GM12865 (cell line): ENCODE measurements at regions not wholly inside any gene's neighbourhood (a gene's known extent, or its start where the extent isn't known, plus 50 kb on each side); places are given as distances from the start of the nearest gene placed in this dataset.

Source experiments
- DNase-seq: peaks from one replicate; pipeline ENCODE4 v3.0.0; 2010; ENCODE audit warnings: low read depth
- H3K4me3 ChIP-seq: 2 replicates; pipeline ENCODE4 v1.5.1; 2011; ENCODE audit warnings: mild to moderate bottlenecking, low read depth, low read length, control low read depth
- TF ChIP-seq, protein P1 (sequence below): IDR thresholded peaks from 2 replicates; pipeline ENCODE4 v1.5.1; 2011; ENCODE audit warnings: low read length, control low read depth, low read depth, inconsistent platforms; ENCODE audit not compliant: insufficient read depth; ENCODE audit errors: missing control alignments

DNA sequence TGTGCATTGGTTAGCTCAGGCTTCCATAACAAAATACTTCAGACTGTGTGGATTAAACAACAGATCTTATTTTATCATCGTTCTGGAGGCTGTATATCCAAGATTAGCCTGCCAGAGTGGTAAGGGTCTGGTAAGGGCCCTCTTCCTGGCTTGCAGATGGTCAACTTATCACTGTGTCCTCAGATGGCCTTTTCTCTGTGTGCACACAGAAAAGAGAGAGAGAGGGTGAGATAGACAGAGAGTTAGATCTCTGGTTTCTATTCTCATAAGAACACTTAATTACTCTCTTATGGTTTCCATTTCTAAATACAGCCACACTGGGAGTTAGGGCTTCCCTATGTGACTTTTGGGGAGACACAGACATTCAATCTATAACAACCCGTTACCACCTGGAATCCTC lies 1003.5 kb downstream of the TSN start:
- DNase-seq: peak; percentile 13
- no peak overlapping the region for H3K4me3 ChIP-seq
- TF ChIP-seq, protein P1, sequence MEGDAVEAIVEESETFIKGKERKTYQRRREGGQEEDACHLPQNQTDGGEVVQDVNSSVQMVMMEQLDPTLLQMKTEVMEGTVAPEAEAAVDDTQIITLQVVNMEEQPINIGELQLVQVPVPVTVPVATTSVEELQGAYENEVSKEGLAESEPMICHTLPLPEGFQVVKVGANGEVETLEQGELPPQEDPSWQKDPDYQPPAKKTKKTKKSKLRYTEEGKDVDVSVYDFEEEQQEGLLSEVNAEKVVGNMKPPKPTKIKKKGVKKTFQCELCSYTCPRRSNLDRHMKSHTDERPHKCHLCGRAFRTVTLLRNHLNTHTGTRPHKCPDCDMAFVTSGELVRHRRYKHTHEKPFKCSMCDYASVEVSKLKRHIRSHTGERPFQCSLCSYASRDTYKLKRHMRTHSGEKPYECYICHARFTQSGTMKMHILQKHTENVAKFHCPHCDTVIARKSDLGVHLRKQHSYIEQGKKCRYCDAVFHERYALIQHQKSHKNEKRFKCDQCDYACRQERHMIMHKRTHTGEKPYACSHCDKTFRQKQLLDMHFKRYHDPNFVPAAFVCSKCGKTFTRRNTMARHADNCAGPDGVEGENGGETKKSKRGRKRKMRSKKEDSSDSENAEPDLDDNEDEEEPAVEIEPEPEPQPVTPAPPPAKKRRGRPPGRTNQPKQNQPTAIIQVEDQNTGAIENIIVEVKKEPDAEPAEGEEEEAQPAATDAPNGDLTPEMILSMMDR: no peak

DNA sequence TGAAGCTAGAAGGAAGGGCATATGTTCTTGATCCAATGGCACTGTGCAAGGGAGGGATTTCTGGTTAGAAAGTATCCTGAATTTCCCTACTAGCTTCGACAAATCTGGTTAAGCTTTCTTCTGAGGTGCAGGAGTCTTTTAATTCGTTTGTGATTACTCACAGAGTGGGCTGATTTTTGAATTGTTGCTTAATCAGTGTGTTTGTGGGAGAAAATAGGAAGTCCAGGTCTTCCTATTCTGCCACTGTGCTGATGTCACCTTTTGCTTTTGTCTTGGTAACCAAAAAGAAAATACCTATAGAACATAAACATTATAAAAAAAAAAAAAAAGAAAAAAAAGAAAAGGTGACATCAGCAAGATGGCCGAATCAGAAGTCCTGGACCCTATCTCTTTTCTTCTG lies 1008.6 kb downstream of the TSN start:
- H3K4me3 ChIP-seq: no peak overlapping the region
- TF ChIP-seq, protein P1: no peak
- DNase-seq: no peak

DNA sequence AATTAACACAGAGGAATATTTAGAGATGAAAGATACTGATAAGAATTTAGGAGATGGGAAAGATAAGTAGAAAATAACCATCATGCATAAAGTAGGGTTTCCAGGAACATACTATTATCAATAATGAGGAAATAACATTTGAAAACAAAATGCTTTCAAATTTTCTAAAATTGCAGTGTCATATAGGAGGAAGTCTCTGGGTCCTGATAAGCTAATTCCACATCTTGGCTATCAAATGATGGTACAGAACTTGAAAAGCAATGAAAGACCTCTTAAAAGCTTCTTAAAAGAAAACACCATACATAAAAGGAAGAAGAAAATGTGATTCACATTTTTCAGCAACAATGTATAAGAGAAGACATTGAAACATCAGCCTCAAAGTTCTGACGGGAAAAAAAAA lies 1024.8 kb downstream of the TSN start:
- no peak overlapping the region for H3K4me3 ChIP-seq
- no peak for DNase-seq
- TF ChIP-seq, protein P1: no peak

DNA sequence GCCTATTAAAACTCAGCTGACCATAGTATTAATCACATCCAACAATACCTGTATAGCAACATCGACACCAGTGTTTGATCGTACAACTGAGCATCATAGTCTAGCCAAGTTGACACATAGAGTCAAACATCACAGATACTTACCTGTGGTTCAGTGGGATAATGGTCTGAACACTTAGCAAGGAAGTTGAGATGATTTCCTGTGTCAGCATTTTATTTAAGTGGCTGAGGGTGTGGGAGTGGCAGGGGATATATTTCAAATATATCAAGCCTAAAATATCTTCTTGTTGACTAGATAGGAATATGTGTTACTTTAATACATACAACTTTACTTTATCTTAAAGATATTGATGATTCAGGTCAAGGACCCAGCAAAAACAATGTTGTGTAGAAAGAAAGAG lies 1038.6 kb downstream of the TSN start:
- TF ChIP-seq, protein P1: no peak
- H3K4me3 ChIP-seq: no peak overlapping the region
- DNase-seq: no peak

DNA sequence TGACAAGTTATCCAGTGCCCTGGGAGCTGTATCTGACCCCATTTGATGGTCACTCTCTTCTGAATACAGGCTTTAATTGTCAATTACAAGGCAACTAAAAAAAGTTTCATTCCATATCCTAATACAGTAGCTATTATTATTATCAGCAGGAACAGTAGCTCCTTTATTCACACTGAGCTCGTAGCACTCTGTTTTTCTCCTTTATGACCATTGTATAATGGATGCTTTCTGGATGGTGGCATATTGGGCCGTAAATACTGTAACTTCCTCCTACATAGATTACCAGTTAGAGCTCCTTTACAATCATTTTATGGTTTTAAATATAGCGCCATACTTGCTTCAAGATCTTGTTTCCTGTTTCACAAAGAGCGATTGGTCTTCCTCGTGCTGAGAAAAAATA lies 1040.3 kb downstream of the TSN start:
- TF ChIP-seq, protein P1: no peak
- no peak overlapping the region for H3K4me3 ChIP-seq
- DNase-seq: no peak

DNA sequence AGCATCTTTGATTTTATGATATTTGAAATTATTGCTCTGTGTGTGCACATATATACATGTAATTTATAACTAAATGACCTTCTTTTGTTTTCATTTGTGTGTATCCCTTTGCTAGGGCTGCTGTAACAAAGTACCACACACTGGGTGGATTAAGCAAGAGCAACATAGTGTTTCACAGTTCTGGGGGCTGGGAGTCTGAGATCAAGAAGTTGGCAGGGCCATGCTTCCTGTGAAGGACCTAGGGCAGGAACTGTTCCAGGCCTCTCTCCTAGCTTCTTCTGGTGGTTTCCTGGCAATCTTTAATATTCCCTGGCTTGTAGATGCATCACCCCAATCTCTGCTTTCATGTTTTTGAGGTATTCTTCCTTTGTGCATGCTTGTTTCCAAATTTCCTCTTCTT lies 1043.9 kb downstream of the TSN start:
- H3K4me3 ChIP-seq: no peak overlapping the region
- no peak for DNase-seq
- TF ChIP-seq, protein P1: no peak

DNA sequence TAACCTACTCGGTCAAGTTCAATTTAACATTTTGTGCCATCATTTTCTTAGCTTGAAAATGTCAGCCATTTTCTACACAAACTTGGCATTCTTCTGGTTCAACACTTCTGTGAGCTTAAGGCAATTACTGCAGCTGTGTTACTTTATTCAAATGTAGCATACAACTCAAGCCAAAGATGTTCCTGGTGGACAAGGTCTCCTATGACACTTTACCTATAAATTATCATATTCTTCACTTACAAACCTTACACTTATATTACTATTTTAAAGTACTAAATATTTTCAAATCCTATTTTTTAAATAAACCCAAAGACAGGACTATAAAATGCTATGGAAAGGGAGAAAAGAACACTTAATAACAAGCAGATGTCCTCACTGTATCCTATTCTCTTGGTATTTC lies 1045.3 kb downstream of the TSN start:
- TF ChIP-seq, protein P1: no peak
- no peak for DNase-seq
- H3K4me3 ChIP-seq: no peak overlapping the region
